NCI-H128 (cell line): ENCODE measurements at regions not wholly inside any gene's neighbourhood (a gene's known extent, or its start where the extent isn't known, plus 50 kb on each side); places are given as distances from the start of the nearest gene placed in this dataset.

Experiments used
- DNase-seq: peaks from one replicate; lab custom pipeline; 2025; ENCODE audit not compliant: unreplicated experiment; lab: John Stamatoyannopoulos, UW

DNA sequence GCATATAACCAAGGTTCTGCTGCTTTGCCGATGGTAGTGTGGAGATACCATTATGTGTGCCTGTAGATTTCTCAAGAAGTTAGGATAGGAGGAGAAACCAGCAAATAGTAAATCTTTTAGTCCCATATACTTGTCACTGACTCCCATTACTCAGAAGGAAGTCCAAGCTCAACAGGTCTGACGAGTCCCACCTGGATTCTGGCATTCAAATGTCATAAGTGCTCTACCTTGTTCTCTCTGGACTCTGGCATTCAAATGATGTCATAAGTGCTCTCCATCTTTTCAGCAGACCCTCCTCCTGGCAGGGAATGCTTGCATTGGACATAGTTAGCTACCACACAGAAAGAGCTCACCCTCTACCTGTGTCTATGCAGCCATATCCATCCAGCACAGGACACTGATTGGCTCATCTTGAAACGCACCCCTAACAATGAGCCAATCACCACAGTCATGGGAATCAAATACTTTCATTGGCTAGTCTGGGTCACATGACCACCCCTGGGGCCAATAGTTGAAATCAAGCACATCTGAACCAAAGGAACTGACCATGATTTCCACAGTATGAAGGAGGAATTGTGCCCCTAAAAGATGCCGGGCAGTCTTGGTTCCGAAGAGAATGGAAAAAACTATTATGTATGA is 205.0 kb upstream of the ADAMTS9 start:
- DNase-seq: no peak

- no peak for DNase-seq
These were observed 203.2 kb upstream of the ADAMTS9 start for GRCh38 chr3:64891021-64891420.

GRCh38 chr3:64890466-64890865 is 202.7 kb upstream of the ADAMTS9 start:
- DNase-seq: no peak

DNA sequence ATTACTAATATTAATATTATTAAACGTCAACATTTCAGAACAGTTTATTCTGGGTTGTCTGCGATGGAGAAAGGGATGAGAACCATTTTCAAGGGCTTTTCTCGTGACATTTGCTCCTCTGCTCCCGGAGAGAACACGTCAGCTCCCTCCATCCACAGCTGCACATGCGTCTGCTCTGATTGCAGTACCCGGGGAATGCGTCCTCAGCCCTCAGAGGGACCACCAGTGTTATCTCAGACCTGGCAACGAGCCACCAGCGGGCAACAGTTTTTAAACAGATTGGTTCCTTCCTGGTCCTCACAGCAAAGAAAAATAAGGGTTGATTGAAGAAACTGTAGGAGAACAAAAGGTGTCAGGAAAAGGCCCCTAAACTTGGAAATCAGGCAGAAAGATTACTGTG is 202.2 kb upstream of the ADAMTS9 start:
- no peak for DNase-seq

DNA sequence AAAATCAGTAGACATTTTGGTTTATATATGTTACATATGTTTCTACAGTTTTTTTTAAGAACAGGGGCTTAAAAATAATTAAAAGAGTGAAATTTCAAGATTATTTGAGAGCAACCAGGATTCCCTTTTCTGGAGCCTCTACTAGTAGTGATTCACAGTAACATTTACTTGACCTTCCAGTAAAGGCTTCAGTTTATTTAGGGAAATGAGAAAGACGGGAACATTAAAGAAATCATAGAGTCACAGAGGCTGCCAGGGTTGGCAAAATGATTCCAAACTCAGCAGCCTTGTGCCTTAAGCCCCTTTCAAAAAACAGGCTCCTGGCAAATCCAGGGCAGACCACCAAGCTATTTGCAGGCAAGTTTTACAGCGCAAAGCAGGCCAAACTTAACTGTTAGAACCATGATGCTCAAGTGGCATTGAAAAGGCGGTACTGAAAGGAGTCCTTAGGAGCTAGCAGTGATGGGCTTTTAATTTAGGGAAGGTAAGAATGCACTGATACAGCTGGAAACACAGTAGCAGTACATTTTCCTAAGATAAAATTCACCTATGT is 201.1 kb upstream of the ADAMTS9 start:
- DNase-seq: no peak

GRCh38 chr3:64888165-64888564 is 200.4 kb upstream of the ADAMTS9 start:
- no peak for DNase-seq

GRCh38 chr3:64885055-64885454 is 197.3 kb upstream of the ADAMTS9 start:
- no peak for DNase-seq

GRCh38 chr3:64884536-64884935 is 196.7 kb upstream of the ADAMTS9 start:
- no peak for DNase-seq

GRCh38 chr3:64880916-64881315 is 193.1 kb upstream of the ADAMTS9 start:
- no peak for DNase-seq

DNA sequence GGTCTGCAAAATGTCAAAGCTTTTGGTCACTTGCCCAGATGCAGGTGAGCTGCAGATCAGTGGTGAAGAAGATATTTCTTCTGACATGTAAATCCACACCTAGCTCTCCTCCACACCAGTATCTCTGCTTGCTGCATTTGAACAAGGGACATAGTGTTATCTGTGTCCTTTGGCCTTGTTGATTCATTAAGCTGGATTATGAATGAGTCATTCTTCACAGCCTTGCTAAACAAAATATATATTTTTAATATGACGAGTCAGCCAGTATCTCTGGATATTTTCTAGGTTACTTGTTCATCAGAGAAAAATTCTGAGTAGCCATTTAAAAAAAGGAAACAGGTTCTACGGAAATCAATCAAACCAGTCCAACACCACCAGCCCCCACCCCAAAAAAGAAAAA is 190.6 kb upstream of the ADAMTS9 start:
- no peak for DNase-seq

- no peak for DNase-seq
These were observed 185.6 kb upstream of the ADAMTS9 start for GRCh38 chr3:64873400-64873799.

DNA sequence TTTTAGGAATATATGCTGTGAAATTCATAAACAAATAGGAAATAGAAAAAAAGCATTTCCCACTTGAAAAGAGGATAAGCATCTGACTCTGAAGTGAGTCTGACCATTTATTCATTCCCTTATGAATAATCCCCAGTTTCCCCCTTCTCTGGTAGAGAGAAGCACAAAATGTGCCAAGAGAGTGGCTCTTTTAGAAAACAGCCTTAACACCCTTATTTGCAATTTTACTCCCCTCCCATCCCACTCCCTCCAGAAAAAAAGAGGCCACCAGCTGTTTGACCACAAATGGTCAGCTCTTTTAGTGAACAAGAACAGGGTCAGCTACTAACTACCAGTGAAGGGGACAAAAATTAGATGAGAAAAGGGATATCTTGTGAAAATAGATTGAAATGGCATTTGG is 184.5 kb upstream of the ADAMTS9 start:
- DNase-seq: no peak

GRCh38 chr3:64871834-64872249 is 184.0 kb upstream of the ADAMTS9 start:
- DNase-seq: no peak

- no peak for DNase-seq
These were observed 183.3 kb upstream of the ADAMTS9 start for GRCh38 chr3:64870876-64871646.

DNA sequence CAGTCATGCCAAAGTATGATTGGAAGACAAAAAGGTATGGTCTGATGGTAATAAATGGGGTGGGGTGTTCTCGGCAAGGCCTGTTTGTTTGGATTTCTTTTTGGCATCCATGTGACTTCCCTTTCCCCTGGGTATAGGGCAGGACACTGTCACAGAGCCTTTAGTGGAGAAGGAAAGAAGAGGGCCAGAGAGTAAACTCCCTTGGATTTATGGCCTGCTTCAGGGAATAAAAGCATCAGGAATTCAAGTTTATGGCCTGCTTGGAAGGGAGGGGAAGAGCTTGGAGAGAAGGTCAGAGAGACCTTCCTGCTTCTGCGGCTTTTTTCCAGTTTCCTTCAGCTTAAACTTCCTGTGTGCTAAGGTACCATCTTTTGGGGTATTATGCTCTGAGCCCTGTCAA is 179.4 kb upstream of the ADAMTS9 start:
- DNase-seq: no peak

DNA sequence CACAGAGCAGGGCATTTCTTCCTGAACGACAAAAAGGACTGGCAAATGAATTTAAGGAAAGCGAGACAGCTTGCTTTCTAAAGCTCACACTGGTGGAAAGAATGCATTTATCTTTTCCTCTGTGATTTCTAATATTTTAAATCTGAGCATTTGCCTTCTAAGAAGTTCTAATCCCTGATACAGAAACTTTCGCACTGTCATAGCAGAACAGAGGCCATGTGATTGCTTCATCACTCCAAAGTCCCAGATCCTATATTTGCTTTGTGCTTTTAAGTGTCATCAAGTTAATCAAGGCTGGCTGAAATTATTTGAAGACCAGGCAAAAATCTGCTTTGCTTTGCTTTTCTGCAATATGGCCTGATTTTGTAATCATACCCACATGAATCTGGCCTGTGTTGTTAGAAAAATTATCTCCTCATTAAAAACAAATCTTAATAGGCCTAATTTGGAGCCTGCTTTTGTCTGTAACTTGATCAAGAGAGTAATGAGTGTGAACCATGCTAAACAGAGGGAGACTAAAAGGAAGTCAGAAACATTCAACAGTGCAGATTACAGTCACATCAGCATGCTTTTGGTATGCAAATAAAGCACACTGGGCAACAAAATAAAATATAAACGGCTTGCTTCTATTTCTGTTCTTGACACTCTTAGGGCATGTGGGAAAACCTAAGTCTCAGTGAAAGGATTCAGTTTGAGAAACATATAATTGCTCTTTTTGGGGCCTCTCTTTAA is 178.2 kb upstream of the ADAMTS9 start:
- no peak for DNase-seq

GRCh38 chr3:64863226-64864212 is 175.7 kb upstream of the ADAMTS9 start:
- no peak for DNase-seq

GRCh38 chr3:64861684-64862083 is 173.9 kb upstream of the ADAMTS9 start:
- DNase-seq: no peak

- no peak for DNase-seq
These were observed 172.7 kb upstream of the ADAMTS9 start for GRCh38 chr3:64860536-64860870.

- no peak for DNase-seq
These were observed 172.1 kb upstream of the ADAMTS9 start for GRCh38 chr3:64859625-64860535.
